Stimulated activated CD4-positive, alpha-beta T cell treated with anti-CD3 and anti-CD28 coated beads, TNF-alpha, amount 100 ng/mL, for 24 hours (primary cell): ENCODE measurements at regions not wholly inside any gene's neighbourhood (a gene's known extent, or its start where the extent isn't known, plus 50 kb on each side); places are given as distances from the start of the nearest gene placed in this dataset.

Source experiments
- DNase-seq, 3 experiments: peaks; one replicate each; pipeline ENCODE4 v3.0.0-alpha.2; 2020; ENCODE audit warnings: low read depth in 3 of 3

DNA sequence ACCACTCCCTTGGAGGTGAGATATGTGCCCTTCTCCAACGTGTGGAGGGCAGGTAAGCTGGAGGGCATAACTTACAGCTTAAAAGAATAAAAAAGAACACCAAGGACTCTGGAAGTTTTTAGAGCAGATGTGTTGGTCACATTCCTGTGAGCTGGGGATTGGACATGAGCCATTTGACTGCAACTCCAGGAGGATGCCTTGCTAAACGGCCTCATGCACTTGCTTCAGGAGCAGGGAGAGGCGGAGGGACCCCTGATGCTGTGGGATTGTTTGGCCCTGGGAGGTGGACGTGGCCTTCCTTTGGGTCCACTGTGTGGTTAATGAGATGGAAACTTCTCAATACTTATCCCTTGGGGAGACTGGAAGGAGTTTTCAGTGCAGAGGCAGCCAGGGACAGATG is 185.6 kb downstream of the RHOU start:
- no peak for DNase-seq

DNA sequence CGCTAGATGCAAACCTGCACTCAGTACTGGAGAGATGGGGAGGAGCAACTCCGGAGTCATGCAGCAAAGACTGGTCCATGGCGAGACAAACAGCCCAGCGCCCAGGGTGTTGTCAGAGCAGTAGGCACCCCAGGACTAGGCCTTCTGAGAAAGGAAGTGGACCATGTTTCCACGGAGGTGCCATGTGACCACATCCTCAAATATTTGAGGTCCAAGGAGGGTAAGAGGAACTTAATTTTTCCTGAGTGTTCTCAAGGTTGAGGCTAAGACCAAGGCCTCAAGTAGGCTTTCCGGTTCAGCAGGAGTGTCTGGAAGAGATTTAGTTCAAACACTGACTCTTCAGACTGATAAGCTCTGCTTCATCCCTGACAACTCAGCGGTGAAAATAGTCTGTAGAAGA is 186.2 kb downstream of the RHOU start:
- DNase-seq, result no peak

DNA sequence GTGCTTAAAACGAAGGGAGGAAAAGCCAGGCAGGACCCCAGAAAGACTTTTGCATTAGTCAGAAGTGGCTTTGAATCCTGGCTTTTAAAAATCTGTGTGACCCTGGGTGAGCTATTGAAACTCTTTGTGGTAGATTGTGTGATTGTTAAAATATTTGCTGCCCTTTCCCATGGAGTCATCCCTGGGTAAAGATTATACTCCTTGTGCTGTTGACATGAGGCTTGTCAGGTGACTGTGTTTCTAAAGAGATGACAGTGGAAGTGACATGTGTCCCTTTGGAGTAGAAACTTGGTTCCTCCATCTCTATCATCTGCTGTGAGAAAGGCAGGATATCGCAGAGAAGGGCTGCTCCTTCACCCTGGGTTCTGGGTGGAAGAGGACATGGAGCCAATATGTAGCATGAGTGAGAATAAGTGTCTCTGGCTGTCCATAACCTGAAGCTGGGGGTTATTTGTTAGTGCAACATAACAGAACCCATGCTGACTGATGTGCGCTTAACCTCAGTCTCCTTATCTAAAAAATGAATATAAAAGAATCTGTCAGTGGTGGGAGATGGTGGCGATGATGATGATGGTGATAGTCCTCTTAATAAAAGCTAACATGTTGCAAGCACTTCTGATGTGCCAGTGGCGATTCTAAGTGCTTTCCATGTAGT is 187.6 kb downstream of the RHOU start:
- DNase-seq, result no peak

DNA sequence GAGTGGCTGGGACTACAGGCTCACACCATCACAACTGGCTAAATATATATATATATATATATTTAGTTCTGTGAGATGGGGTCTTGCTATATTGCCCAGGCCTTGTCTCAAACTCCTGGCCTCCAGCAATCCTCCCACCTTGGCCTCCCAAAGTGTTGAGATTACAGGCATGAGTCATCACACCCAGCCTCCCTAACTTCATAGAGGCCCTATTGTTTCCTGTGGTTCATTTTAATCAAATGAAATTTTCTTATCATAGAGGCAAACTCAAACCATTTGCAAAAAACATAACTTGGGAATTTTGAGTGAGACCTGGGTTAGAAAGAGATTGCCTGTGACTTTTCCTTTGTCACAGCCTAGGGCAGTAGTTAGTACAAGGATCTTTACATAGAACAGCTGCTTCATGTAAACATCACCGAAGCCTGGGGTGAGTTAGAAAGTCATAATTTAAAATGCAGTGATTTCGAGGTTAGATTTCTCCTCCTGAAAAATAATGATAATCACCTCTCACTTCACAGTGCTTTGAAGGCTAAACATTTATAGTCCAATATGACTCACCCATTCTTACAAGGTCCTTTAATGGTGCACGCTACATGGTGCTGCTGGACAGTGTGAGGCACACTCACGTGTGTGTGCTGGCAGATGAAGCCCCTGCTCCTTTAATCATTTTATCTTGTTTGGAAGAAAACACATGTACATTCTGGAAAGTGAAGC is 188.9 kb downstream of the RHOU start:
- DNase-seq, result no peak

DNA sequence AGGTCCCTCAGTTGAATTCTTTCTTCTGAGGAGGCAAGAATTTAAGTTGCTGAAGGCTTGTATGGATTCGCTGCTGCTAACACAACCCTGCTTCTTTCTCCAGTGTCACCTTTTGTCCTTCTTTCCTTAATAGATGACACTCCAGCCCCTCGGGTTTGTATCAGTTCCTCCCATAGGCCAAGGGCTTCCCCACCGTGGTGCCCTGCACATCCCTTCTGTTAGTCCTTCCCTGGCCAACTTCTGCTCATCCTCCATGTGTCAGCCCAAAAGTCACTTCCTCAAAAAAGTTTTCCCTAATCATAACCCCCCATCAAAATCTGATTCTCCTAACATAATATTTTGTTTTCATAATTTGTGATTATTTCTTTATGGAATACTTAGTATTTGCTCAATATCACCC is 190.4 kb downstream of the RHOU start:
- DNase-seq, result no peak

DNA sequence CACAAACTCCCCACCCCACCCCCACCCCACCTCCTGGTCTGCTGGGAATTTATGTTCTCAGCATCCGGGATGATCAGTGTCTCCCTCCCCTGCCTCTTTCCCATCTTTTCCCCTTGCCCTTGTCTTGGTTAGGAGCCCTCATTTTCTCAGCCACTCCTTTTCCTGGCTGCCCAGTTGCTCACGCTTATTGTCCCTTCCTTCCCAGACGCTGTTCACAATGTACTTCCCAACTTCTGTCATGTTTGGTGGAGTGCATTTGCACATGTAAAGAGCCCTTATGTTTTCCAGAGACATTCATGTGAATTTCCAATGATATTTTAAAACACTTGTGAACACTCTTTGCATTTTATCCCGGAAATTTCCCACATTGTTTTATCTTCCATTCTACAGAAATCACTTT is 192.1 kb downstream of the RHOU start:
- DNase-seq, result no peak

DNA sequence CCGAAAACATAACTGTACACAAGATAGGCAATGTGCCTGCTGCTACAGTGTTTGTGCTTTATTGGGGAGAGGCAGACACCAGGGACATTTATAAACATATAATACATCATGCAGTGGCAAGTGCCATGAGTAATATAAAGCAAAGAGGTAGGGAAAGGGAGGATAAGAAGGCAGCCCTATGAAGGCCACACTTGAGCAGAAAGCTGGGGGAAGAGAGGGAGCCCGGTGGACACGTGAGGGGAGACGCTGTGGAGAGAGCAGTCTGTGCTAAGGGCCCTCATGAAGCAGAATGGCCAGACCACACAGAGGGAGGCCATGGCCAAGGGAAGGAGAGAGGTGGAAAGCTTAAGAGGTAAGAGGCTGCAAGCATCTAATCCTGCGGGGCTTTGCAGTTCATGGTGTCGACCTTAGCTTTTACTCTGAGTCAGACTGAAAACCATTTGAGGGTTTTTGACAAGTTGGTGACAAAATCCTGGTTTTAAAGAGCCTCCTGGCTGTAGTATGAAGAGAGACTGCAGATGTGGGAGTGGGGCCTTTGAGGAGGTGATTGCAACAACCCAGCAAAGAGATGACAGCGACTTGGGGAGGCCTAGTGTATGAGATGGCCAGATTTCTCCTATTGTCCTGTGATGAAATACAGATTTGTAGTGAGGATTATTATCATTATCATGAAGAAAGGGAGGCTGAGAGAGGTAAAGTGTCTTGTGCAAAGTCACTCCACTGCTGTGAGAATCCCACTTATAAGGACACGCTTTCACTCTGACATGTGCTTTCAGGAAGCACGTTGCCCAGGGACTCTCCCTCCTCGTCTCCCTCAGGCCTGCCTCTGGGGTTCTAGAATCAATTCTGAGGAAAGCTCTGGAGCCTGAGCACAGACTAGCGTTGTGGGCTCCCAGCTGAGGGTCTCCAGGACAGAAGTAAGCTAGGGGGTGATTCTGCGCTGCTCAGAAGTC is 192.9 kb downstream of the RHOU start:
- no peak for DNase-seq

DNA sequence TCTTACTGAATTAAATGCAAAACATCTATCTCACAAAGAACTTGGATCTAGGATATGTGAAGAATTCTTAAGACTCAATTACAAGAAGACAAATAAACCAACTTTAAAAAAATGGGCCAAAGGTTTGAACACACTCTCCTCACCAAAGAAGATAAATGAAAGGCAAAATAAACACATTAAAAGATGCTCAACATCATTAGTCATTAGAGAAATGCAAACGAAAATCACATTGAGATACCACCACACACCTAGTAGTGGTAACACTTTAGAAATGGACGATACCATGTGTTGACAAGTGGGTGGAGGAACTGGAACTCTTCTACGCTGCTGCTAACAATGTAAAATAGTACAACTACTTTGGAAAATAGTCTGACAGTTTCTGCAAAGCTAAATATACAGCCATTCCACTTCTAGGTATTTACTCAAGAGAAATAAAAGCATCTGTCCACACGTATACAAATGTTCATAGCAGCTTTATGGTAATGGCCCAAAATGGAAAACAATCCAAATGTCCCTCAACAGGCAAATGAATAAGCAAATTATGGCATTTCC is 194.3 kb downstream of the RHOU start:
- no peak for DNase-seq

DNA sequence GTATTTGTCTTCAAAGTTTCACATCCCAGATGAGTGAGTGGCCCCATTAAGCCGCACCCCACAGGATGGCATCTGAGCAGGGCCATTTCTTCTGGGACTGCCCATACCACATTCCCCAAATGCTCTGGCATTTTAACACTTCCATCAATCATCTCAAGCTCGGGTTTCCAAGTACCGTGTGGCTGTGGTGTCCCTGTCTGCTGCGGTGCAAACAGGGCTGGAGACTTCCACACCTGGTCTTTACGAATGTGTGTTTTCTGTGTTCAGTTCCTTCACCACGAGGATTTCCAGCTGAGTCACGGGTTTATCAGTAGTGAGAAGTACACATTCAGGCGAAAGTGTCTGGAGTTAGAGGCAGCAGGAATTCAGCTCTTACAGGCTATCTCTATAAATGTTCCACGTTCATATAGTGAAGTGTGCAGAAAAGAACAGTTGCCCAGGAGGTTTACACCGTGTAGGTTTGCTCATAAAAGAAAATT is 195.2 kb downstream of the RHOU start:
- no peak for DNase-seq

DNA sequence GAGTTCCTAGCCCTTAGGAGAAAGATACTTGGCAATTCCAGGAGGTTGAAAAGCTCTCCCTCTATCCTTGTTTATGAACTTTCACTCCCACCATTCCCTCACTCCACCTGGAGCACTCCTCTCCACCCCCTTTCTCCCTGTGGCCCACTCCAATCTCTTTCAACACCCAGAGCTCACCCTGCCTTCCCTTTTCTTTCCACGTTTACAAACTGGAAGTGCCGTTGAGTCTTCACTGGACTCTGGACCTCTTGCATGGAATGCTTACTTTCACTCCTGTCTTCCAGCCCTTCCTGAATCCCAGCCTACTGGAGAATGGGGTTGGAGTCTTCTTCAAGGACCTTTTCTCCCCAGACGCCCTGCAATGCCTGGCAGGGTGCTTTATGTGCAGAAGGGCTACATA is 198.5 kb downstream of the RHOU start:
- no peak for DNase-seq

DNA sequence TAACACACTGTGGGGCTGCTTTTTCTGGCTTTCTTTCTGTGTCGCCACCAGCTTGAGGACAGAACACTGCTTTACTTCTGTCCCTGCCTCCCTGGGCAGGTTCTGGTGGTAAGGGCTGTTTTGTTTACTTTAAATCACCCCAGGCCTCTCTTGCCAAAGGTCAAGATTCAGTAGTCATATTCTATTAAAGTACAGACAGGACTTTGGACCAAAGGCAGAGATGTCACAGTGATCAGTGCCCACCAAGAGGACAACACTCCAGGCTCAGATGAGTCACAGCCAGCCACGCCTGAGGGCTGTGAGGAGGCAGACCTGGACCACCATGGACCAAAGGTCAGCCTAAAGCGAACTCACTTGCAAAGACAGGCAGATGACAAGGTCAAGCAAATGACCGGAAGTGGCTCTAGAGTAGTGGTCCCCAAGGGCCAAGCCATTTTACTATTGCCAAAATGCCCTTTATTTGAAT is 200.0 kb downstream of the RHOU start:
- no peak for DNase-seq

DNA sequence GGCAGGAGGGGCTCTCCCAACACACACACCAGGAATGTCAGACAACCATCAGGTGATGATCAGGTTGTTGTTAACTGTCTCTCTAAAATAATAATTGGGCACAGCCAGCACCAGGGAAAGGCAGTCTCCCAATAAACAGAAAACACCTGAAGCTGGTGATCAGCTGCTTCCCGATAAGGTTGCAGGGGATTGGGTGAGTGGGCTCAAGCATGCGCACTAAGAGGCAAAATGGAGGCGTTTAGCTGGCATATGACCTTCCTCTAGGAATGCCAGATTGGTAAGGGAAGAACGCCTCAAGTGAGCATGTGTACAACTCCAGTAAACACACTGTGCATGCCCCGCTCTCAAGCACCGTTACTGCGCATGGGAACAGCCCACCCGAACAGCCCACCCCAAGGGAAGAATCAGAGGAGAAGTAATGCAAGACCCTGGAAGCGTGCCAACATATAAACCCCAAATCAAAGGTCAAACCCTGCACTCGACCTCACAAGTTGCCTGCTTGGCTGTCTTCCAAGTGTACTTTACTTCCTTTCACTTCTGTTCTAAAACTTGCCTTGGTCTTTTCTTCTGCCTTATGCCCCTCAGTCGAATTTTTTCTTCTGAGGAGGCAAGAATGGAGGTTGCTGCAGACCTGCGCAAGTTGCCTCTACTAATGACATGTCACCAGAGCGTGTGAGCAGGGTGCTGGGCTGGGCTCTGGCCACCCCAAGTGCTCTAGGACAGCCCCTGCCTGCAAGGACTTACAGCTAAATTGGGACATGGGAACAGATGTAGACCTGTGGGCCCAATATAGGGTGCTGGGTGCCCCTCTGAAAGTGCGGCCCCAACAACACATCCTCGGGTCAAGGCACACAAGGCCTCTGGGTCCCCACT is 200.8 kb downstream of the RHOU start:
- DNase-seq, result no peak

DNA sequence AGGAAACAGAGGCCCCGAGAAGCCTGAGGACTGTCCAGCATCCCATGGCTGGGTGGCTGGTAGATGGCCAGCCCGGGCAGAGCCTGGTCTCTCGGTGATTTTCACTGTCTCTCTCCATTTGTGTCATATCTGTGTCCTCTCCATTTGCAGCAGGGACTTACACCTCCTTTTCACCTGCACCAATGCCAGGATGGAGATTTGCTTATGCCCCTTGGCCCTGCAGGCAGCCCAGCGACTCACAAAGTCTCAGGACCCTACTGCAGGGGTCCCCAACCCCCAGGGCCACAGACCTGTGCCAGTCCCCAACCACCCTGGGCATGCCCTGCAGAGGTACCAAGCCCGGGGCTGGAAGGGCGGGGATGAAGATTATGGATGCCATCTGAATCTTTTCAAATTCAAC is 201.6 kb downstream of the RHOU start:
- no peak for DNase-seq

DNA sequence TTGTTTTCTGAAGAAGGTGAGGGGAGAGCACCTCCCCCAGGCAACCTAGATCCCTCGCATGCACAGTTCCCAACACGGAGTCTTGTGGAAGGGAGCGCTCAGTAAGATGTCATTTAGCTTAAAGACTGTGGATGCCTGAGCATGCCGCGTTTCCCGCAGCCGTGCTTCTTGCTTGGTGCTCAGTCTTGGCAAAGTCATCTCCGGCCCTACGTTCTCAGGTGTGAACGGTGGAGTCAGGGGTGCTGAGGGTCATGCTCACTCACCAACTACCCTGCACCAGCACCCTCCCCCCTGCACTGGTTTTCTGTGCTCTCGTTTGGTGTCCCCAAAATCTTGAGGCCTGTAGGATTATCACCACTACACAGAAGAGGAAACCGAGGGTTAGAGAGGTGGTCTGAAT is 202.1 kb downstream of the RHOU start:
- no peak for DNase-seq

DNA sequence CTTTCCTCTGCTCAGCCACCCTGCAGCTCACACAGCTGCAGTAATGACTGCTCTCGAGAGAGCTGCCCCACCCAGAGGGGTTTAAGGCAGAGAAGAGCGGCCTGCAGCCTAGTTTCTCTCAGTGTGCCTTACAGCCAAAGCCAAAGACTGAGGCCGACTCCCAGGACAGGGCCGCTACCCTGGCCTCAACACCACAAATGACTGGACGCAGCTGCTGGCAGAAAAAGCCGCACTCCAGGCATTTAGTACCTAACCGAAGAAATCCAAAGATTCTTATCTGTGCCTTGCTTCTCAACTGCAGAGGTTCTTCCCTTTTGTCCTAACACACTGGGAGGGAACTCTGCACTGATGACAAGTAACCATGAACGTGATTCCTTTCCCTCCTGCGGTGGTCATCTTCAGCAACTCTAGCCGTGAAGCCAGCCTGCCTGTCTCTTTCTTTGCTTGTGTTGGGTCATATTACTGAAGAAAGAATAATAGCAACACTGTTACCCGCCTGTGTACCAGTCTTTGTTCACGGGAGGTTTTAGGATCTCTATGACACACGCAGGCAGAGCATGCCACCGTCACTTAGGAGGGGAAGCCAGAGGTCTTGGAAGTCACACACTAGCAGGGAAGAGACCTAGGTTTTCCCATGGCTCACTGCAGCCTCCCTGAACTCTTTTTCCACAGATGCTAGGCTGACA is 202.7 kb downstream of the RHOU start:
- no peak for DNase-seq

DNA sequence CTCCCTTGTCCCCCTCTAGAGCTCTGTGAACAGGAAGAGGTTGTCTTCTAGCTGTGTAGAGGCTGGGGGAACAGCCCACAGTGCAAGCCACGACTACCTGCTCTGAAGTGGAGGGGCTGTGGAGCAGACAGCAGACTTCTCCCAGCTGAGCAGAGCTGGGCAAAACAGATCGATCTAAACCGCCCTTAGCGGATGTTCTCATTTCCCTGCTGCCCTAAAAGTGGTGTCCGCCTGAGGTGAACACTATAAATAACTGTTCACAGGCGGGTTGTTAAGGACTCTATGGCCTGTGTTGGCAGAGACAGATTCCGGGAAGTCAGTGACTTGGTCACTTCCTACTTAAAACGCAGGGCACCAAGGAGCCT is 203.2 kb downstream of the RHOU start:
- no peak for DNase-seq

DNA sequence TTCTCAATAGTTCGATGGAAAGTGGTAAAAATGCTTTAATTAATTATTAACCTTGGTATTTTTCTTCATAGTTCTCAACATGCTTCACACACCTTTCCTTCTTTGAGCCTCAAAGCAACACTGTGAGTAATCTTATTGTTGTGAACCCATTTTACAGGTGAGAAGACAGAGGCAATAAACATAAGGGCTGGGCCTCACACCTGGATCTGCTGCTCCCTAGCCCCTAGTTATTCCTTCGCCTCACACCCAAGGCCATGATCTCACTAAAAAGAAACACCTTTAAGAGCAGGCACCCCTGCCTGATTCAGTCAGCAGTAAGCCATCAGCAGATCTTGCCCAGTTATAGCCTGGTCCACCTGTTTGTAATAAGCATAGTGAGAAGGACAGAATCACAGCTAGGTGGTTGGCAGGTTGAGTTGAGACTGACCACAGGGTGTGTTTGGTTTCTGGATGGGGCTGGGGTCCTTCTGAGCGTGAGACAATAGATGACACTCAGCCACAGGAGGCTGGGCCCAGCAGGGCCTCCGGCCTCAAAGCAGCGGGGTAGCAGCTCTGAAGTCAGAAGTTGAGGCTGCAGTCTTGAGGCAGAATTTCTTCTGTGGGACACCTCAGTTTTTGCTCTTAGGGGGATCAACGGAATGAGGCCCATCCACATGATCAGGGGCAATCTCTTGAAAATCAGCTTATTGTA is 203.9 kb downstream of the RHOU start:
- DNase-seq, result no peak

DNA sequence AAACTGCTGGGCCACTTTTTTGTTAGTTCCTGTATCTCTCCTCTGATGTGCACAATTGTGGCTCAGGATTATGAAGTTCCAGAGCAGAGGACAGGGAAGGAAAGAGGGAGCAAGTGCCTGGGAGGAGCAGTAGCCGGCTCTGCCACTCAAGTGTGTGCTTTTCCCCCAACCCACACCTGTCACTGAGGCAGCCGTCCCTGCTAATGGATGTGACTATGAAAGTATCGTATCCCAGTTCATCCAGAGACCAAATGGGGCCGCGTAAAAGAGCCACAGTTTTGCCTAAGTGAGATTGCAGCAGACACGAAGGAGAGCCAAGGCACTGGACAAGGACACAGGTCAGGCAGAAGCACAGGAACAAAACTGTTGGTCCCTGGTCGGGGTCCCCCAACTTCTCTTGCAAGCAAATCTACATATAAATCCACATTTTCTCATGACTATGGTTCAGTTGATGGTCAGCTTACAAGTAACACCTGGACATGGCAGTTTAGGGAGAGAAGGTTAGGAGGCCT is 204.7 kb downstream of the RHOU start:
- no peak for DNase-seq

DNA sequence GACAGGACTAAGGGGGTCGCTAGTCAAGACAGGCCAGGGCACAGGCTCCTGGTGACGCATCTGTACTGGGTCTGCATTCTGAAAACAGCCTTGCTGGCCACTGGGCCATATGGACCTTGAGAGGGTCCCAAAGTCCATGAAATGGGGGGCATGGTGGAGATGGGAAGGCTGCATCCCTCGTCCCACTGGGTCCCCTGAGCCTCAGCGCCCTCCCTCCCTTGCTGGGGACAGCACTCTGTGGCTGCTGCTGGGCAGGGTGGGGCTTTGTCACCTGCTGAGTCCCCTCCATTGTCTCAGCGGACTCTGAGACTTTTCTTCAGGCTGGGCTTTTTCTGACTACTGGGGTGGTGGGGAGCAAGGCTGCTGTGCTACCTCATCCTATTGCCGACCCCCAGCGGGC is 205.2 kb downstream of the RHOU start:
- no peak for DNase-seq

DNA sequence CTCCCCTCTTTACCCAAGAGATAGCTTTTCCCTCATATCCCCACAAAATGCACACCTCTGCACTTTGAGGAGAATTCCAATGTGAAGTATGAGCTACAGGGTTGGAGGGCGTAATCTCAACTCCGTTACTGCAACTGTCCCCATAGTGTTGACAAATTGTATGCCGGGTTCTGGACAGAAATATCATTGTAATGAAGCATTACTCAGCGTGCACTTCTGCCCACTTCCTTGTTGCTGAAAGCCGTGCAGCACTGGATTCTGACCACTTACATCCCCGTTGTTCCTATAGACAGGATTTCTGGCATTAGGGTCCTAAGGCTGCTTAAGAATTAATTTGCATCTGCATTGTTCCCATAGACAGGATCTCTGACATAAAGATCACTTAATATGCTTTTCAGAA is 205.6 kb downstream of the RHOU start:
- DNase-seq, result no peak
